ENCODE measurements at regions not wholly inside any gene's neighbourhood (a gene's known extent, or its start where the extent isn't known, plus 50 kb on each side); places are given as distances from the start of the nearest gene placed in this dataset.
A peak's percentile ranks its signal among the peaks of the same experiment; 100 is the strongest.

GRCh38 chr3:188940573-188940932 is 231.2 kb upstream of the TPRG1 start:
- no peak for DNase-seq (ENCODE audit: low read depth)

GRCh38 chr3:188941103-188941502 is 230.7 kb upstream of the TPRG1 start:
- no peak for DNase-seq (ENCODE audit: low read depth)

GRCh38 chr3:188942191-188942590 is 229.6 kb upstream of the TPRG1 start:
- no peak for DNase-seq (ENCODE audit: low read depth)

GRCh38 chr3:188943591-188943990 is 228.2 kb upstream of the TPRG1 start:
- DNase-seq (ENCODE audit: low read depth): no peak

- no peak for DNase-seq (ENCODE audit: low read depth)
Measured at GRCh38 chr3:188944108-188944507, 227.7 kb upstream of the TPRG1 start.

GRCh38 chr3:188946351-188947240 is 225.2 kb upstream of the TPRG1 start:
- DNase-seq (ENCODE audit: low read depth): no peak

GRCh38 chr3:188947401-188948280 is 224.1 kb upstream of the TPRG1 start:
- DNase-seq (ENCODE audit: low read depth): peak; percentile 95

GRCh38 chr3:188948281-188948996 is 223.3 kb upstream of the TPRG1 start:
- peak; percentile 92 for DNase-seq (ENCODE audit: low read depth)

- no peak for DNase-seq (ENCODE audit: low read depth)
Measured at GRCh38 chr3:188948997-188949389, 222.8 kb upstream of the TPRG1 start.

- DNase-seq (ENCODE audit: low read depth): no peak
Measured at GRCh38 chr3:188949456-188949855, 222.3 kb upstream of the TPRG1 start.

GRCh38 chr3:188949996-188950395 is 221.8 kb upstream of the TPRG1 start:
- no peak for DNase-seq (ENCODE audit: low read depth)

- peak; percentile 99 for DNase-seq (ENCODE audit: low read depth)
Measured at GRCh38 chr3:188950832-188951489, 220.8 kb upstream of the TPRG1 start.

GRCh38 chr3:188951734-188952133 is 220.0 kb upstream of the TPRG1 start:
- DNase-seq (ENCODE audit: low read depth): no peak

- peak; percentile 87 for DNase-seq (ENCODE audit: low read depth)
Measured at GRCh38 chr3:188954590-188955208, 217.1 kb upstream of the TPRG1 start.

- DNase-seq (ENCODE audit: low read depth): no peak
Measured at GRCh38 chr3:188955919-188956318, 215.9 kb upstream of the TPRG1 start.

- peak; percentile 68 for DNase-seq (ENCODE audit: low read depth)
Measured at GRCh38 chr3:188956839-188957489, 214.8 kb upstream of the TPRG1 start.

- no peak for DNase-seq (ENCODE audit: low read depth)
Measured at GRCh38 chr3:188959013-188959412, 212.8 kb upstream of the TPRG1 start.

GRCh38 chr3:188962253-188963247 is 209.2 kb upstream of the TPRG1 start:
- DNase-seq (ENCODE audit: low read depth): no peak

GRCh38 chr3:188964957-188965356 is 206.8 kb upstream of the TPRG1 start:
- DNase-seq (ENCODE audit: low read depth): no peak

- DNase-seq (ENCODE audit: low read depth): no peak
Measured at GRCh38 chr3:188972310-188972709, 199.5 kb upstream of the TPRG1 start.

Measured in EH (cell line).